ENCODE measurements at regions not wholly inside any gene's neighbourhood (a gene's known extent, or its start where the extent isn't known, plus 50 kb on each side); places are given as distances from the start of the nearest gene placed in this dataset.

DNA sequence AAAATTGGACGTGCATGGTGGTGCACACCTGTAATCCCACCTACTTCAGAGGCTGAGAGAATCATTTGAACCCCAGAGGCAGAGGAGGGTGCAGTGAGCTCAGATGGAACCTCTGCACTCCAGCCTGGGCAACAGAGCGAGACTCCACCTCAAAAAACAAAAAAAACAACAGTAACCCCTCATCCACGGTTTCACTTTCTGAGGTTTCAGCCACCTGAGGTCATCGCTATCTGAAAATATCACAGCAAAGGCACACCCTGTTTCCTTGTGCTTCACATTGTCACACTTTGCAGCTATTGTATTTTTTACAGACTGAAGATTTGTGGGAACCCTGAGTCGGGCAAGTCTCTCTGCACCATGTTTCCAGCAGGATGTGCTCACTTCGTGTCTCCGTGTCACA lies 54.1 kb upstream of the FOXQ1 start:
- DNase-seq (no peak), ATAC-seq (ENCODE audit: insufficient read depth, low read depth) (no peak)
- no peak for TF ChIP-seq CTCF (IDR thresholded peaks at IDR 0.05; ENCODE audit: borderline replicate concordance, extremely low read depth, low read length, poor library complexity, severe bottlenecking)
- TF ChIP-seq EZH2 (IDR thresholded peaks at IDR 0.05; ENCODE audit: borderline replicate concordance, low read depth, low read length, severe bottlenecking): no peak
- Histone ChIP-seq H3K79me2 (ENCODE audit: insufficient read depth, low read length) (no peaks in the 10 kb centered on the region), H3K9ac (ENCODE audit: low read depth, low read length) (no peak overlapping the region), H3K27ac (ENCODE audit: low read length) (no peak overlapping the region), H2AFZ (ENCODE audit: low read depth, low read length) (no peak overlapping the region), H3K36me3 (ENCODE audit: insufficient read depth, low read length) (no peaks in the 10 kb centered on the region), H3K4me2 (ENCODE audit: insufficient read depth, low read length) (no peak overlapping the region), H3K9me3 (ENCODE audit: insufficient read depth, low read length, severe bottlenecking) (no peaks in the 10 kb centered on the region), H3K4me1 (ENCODE audit: insufficient read depth, low read length) (no peaks in the 10 kb centered on the region), H3K4me3 (ENCODE audit: low read depth in 1 of 2, low read length in 2 of 2) (no peak overlapping the region), H3K27me3 (ENCODE audit: insufficient read depth, low read length, poor library complexity) (no peaks in the 10 kb centered on the region), H4K20me1 (ENCODE audit: insufficient read depth, low read length) (no peaks in the 10 kb centered on the region)

DNA sequence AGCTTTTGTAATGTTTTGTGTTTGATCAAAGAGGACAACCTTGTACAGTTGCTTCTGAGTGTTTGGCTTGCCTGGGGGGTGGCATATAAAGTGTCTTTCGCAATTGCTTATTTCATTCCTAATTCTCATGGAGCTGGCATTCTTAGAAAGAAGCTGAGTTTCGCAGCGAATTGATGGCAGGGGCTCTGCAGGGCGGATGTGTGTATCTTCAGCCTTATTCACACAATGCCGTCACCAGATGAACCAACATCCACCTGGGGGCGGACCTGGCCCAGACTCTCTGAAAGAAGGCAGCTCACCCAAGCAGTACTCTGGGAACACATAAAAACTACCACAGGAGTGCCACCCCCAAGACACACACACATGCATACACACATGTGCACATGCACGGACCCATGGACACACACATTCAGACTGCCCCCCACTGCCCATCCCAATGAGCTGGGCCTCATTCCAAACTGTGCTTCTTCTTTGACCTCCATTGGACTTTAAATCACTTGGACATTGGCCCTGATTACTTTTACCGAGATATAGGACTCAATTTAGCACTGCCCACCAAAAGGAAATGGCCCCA lies 55.4 kb upstream of the FOXQ1 start:
- Histone ChIP-seq H3K36me3 (ENCODE audit: insufficient read depth, low read length) (no peaks in the 10 kb centered on the region), H3K79me2 (ENCODE audit: insufficient read depth, low read length) (no peaks in the 10 kb centered on the region), H3K4me3 (ENCODE audit: low read depth in 1 of 2, low read length in 2 of 2) (no peak overlapping the region), H3K4me2 (ENCODE audit: insufficient read depth, low read length) (no peak overlapping the region), H3K27ac (ENCODE audit: low read length) (no peak overlapping the region), H3K9me3 (ENCODE audit: insufficient read depth, low read length, severe bottlenecking) (no peaks in the 10 kb centered on the region), H3K4me1 (ENCODE audit: insufficient read depth, low read length) (no peaks in the 10 kb centered on the region), H4K20me1 (ENCODE audit: insufficient read depth, low read length) (no peaks in the 10 kb centered on the region), H3K27me3 (ENCODE audit: insufficient read depth, low read length, poor library complexity) (no peaks in the 10 kb centered on the region), H2AFZ (ENCODE audit: low read depth, low read length) (no peak overlapping the region), H3K9ac (ENCODE audit: low read depth, low read length) (no peak overlapping the region)
- DNase-seq: no peak
- no peak for ATAC-seq (ENCODE audit: insufficient read depth, low read depth)
- TF ChIP-seq CTCF (IDR thresholded peaks at IDR 0.05; ENCODE audit: borderline replicate concordance, extremely low read depth, low read length, poor library complexity, severe bottlenecking) (no peak), EZH2 (IDR thresholded peaks at IDR 0.05; ENCODE audit: borderline replicate concordance, low read depth, low read length, severe bottlenecking) (no peak)

DNA sequence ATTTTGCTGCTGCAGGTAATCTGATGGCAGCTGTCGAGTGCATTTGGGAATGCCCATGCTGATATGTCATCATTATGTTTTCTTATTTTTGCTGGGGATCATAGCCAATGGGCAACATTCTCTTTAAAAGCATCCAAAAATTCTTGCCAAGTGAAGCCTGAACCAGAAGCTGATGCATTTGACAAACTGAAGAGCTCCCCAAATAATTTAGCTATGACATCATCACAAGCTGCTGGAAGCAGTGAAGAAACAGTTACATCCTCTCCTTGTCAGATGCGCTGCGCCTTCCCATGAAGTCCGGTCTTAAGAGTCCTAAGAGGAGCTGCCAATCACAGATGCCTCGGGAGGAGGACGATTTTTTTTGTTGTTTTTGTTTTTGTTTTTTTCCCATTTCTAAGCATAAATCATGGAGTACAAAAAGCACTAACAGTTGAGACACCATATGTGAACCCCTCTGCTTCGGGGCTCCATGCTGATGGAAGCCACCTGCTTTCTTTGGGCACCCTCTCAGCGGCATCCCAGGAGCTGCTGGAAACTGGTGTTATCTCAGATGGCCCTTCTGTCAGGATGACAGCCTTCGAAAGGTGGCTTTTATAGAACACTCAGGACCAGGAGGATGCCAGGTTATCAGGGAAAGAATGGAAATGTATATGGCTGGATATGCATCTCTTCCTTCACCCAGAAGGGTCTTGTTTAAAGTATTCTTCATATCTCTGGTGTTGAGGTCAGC lies 56.1 kb upstream of the FOXQ1 start:
- no peak overlapping the region for H3K4me3 ChIP-seq (ENCODE audit: low read depth in 1 of 2, low read length in 2 of 2)
- TF ChIP-seq EZH2 (IDR thresholded peaks at IDR 0.05; ENCODE audit: borderline replicate concordance, low read depth, low read length, severe bottlenecking): no peak
- TF ChIP-seq CTCF (IDR thresholded peaks at IDR 0.05; ENCODE audit: borderline replicate concordance, extremely low read depth, low read length, poor library complexity, severe bottlenecking): no peak
- H3K4me2 ChIP-seq (ENCODE audit: insufficient read depth, low read length): no peak overlapping the region
- no peaks in the 10 kb centered on the region for H3K9me3 ChIP-seq (ENCODE audit: insufficient read depth, low read length, severe bottlenecking)
- H2AFZ ChIP-seq (ENCODE audit: low read depth, low read length): no peak overlapping the region
- no peak overlapping the region for H3K9ac ChIP-seq (ENCODE audit: low read depth, low read length)
- DNase-seq: no peak
- no peak for ATAC-seq (ENCODE audit: insufficient read depth, low read depth)
- H3K4me1 ChIP-seq (ENCODE audit: insufficient read depth, low read length): no peaks in the 10 kb centered on the region
- H3K36me3 ChIP-seq (ENCODE audit: insufficient read depth, low read length): no peaks in the 10 kb centered on the region
- no peaks in the 10 kb centered on the region for H3K79me2 ChIP-seq (ENCODE audit: insufficient read depth, low read length)
- H3K27ac ChIP-seq (ENCODE audit: low read length): no peak overlapping the region
- H3K27me3 ChIP-seq (ENCODE audit: insufficient read depth, low read length, poor library complexity): no peaks in the 10 kb centered on the region
- no peaks in the 10 kb centered on the region for H4K20me1 ChIP-seq (ENCODE audit: insufficient read depth, low read length)

All from DND-41 (cell line).